HEK293T (cell line): ENCODE measurements at regions not wholly inside any gene's neighbourhood (a gene's known extent, or its start where the extent isn't known, plus 50 kb on each side); places are given as distances from the start of the nearest gene placed in this dataset.

Source experiments
- ELF4 ChIP-seq: fragments of 450-650 bp; IDR thresholded peaks from 2 replicates; pipeline ENCODE4 v1.6.1; 2017; ENCODE audit warnings: antibody characterized with exemption
- FOXK2 ChIP-seq: fragments of 450-650 bp; IDR thresholded peaks from 2 replicates; pipeline ENCODE4 v1.6.1; 2016; ENCODE audit warnings: mild to moderate bottlenecking
- L3MBTL2 ChIP-seq: fragments of 450-650 bp; conservative IDR thresholded peaks from 2 replicates; pipeline ENCODE4 v1.6.1; 2016; ENCODE audit warnings: mild to moderate bottlenecking
- SP1 ChIP-seq: fragments of 450-650 bp; IDR thresholded peaks from 2 replicates; pipeline ENCODE4 v1.6.1; 2017
- SUZ12 ChIP-seq: fragments of 450-650 bp; IDR thresholded peaks from 2 replicates; pipeline ENCODE4 v1.6.1; 2016; ENCODE audit warnings: mild to moderate bottlenecking

GRCh38 chr2:66110086-66110485, 324.8 kb upstream of the MEIS1 start:
- TF ChIP-seq FOXK2 (no peak), SUZ12 (no peak), ELF4 (no peak), SP1 (no peak), L3MBTL2 (no peak)
